22Rv1 (cell line): ENCODE measurements at regions not wholly inside any gene's neighbourhood (a gene's known extent, or its start where the extent isn't known, plus 50 kb on each side); places are given as distances from the start of the nearest gene placed in this dataset.
"Not testable (repeated sequence)": the region's sequence is repeated elsewhere in the genome, so short reads cannot be mapped to it uniquely, and the experiment has no call there.

Experiments
- CTCF ChIP-seq: fragments of 450-650 bp; IDR thresholded peaks from 2 replicates; pipeline ENCODE4 v1.5.1; 2017; ENCODE audit warnings: mild to moderate bottlenecking
- ZFX ChIP-seq: fragments of 450-650 bp; IDR thresholded peaks from 2 replicates; pipeline ENCODE4 v1.6.1; 2017; ENCODE audit warnings: antibody characterized with exemption, borderline replicate concordance

GRCh38 chr11:101245081-101245480, 115.5 kb upstream of the PGR start:
- not testable (repeated sequence) for TF ChIP-seq CTCF, ZFX
